Breast epithelium (tissue), 4 donors: ENCODE measurements at regions not wholly inside any gene's neighbourhood (a gene's known extent, or its start where the extent isn't known, plus 50 kb on each side); places are given as distances from the start of the nearest gene placed in this dataset.

ENCODE experiments used
- DNase-seq, 2 donors: peaks; one replicate each; pipeline ENCODE4 v3.0.0-alpha.2; 2019; ENCODE audit warnings: low spot score in 2 of 2
- H3K27ac ChIP-seq, 2 donors: fragments of 200-600 bp; sonication (generic) in 1 of 2; one replicate each; pipeline ENCODE4 v1.5.1; 2016 to 2019; ENCODE audit warnings: mild to moderate bottlenecking in 1 of 2
- H3K27me3 ChIP-seq, 2 donors: fragments of 200-600 bp; sonication (generic) in 1 of 2; one replicate each; pipeline versions ENCODE4 v1.5.1 to v1.6.0; 2017 to 2019; ENCODE audit warnings: control low read depth in 1 of 2, mild to moderate bottlenecking in 1 of 2
- H3K36me3 ChIP-seq: fragments of 200-600 bp; one replicate; pipeline ENCODE4 v1.5.1; 2019
- H3K4me1 ChIP-seq, 2 donors: fragments of 200-600 bp; sonication (generic); one replicate each; pipeline ENCODE4 v1.5.1; 2016 to 2019; ENCODE audit warnings: control low read depth in 1 of 2
- H3K4me3 ChIP-seq, 3 donors: fragments of 200-600 bp; sonication (generic); 1 replicate in 2 of 3; 2 replicates in 1 of 3; pipeline ENCODE4 v1.5.1; 2016 to 2019; ENCODE audit warnings: mild to moderate bottlenecking in 3 of 3, moderate library complexity in 2 of 3
- H3K9me3 ChIP-seq, 2 donors: fragments of 200-600 bp; sonication (generic) in 1 of 2; one replicate each; pipeline ENCODE4 v1.5.1; 2016 to 2019; ENCODE audit warnings: control low read depth in 1 of 2
- CTCF ChIP-seq, 3 donors: fragments of 450-650 bp; IDR thresholded peaks; one replicate each; pipeline ENCODE4 v1.5.1; 2016 to 2017; ENCODE audit warnings: antibody characterized with exemption in 3 of 3, mild to moderate bottlenecking in 3 of 3, moderate library complexity in 3 of 3
- POLR2A ChIP-seq: fragments of 450-650 bp; IDR thresholded peaks from one replicate; pipeline ENCODE4 v1.6.1; 2016; ENCODE audit warnings: antibody characterized with exemption, mild to moderate bottlenecking, moderate library complexity
- POLR2AphosphoS5 ChIP-seq, 3 donors: sonication (generic); formaldehyde crosslinking; IDR thresholded peaks; one replicate each; pipeline ENCODE4 v1.6.1; 2017; ENCODE audit warnings: antibody characterized with exemption in 3 of 3
- intact Hi-C: fragments of 100-400 bp; cut with DNase I; formaldehyde crosslinking; loops from one replicate; pipeline ENCODE4 v1.15.1; 2023; ENCODE audit warnings: low total_unique reads

GRCh38 chr4:45455217-45455616, 668.6 kb downstream of the GABRG1 start:
- Histone ChIP-seq H3K36me3 (no peaks in the 10 kb centered on the region), H3K27ac (no peak overlapping the region), H3K9me3 (peaks cover 0 to 6% of the 10 kb centered on the region in 2 donors), H3K27me3 (no peaks in the 10 kb centered on the region), H3K4me1 (no peaks in the 10 kb centered on the region), H3K4me3 (no peak overlapping the region)
- intact Hi-C loops: no loop called here
- DNase-seq: no peak
- TF ChIP-seq POLR2A: no peak
- TF ChIP-seq POLR2AphosphoS5 (IDR thresholded peaks at IDR 0.05): no peak
- TF ChIP-seq CTCF (IDR thresholded peaks at IDR 0.05): no peak

GRCh38 chr4:45453258-45453853, 670.5 kb downstream of the GABRG1 start:
- Histone ChIP-seq H3K27me3 (no peaks in the 10 kb centered on the region), H3K27ac (no peak overlapping the region), H3K4me3 (no peak overlapping the region), H3K9me3 (no peaks in the 10 kb centered on the region), H3K36me3 (no peaks in the 10 kb centered on the region), H3K4me1 (no peaks in the 10 kb centered on the region)
- no peak for DNase-seq
- no peak for TF ChIP-seq POLR2AphosphoS5 (IDR thresholded peaks at IDR 0.05)
- peak in 2 of 3 donors; percentile 19 to 31 for TF ChIP-seq CTCF (IDR thresholded peaks at IDR 0.05)
- intact Hi-C loops: no loop called here

- no peaks in the 10 kb centered on the region for H3K36me3 ChIP-seq
Measured at GRCh38 chr4:45442466-45442865, 681.4 kb downstream of the GABRG1 start.

GRCh38 chr4:45438047-45438446, 685.8 kb downstream of the GABRG1 start:
- TF ChIP-seq POLR2AphosphoS5 (IDR thresholded peaks at IDR 0.05) (no peak), POLR2A (no peak), CTCF (IDR thresholded peaks at IDR 0.05) (no peak)
- Histone ChIP-seq H3K9me3 (no peaks in the 10 kb centered on the region), H3K4me1 (no peaks in the 10 kb centered on the region), H3K4me3 (no peak overlapping the region), H3K27me3 (no peaks in the 10 kb centered on the region), H3K27ac (no peak overlapping the region), H3K36me3 (no peaks in the 10 kb centered on the region)
- DNase-seq: no peak
- intact Hi-C loops: no loop called here

More at GRCh38 chr4:45442466-45442865, 681.4 kb downstream of the GABRG1 start:
- no peak for TF ChIP-seq POLR2A
- no peak for TF ChIP-seq POLR2AphosphoS5 (IDR thresholded peaks at IDR 0.05)
- TF ChIP-seq CTCF (IDR thresholded peaks at IDR 0.05): peak in 1 of 3 donors; percentile 26
- intact Hi-C loops: no loop called here
- Histone ChIP-seq H3K9me3 (no peaks in the 10 kb centered on the region), H3K4me3 (no peak overlapping the region), H3K27ac (no peak overlapping the region), H3K4me1 (no peaks in the 10 kb centered on the region), H3K27me3 (no peaks in the 10 kb centered on the region)
- DNase-seq: no peak

GRCh38 chr4:45437381-45437780, 686.5 kb downstream of the GABRG1 start:
- no peaks in the 10 kb centered on the region for H3K4me1 ChIP-seq
- no peaks in the 10 kb centered on the region for H3K27me3 ChIP-seq
- H3K27ac ChIP-seq: no peak overlapping the region
- intact Hi-C loops: no loop called here
- H3K4me3 ChIP-seq: no peak overlapping the region
- no peak for TF ChIP-seq CTCF (IDR thresholded peaks at IDR 0.05)
- no peak for TF ChIP-seq POLR2AphosphoS5 (IDR thresholded peaks at IDR 0.05)
- TF ChIP-seq POLR2A: no peak
- no peak for DNase-seq
- H3K36me3 ChIP-seq: no peaks in the 10 kb centered on the region
- H3K9me3 ChIP-seq: no peaks in the 10 kb centered on the region
